WTC11 (cell line): ENCODE measurements at regions not wholly inside any gene's neighbourhood (a gene's known extent, or its start where the extent isn't known, plus 50 kb on each side); places are given as distances from the start of the nearest gene placed in this dataset.
"Not testable (repeated sequence)": the region's sequence is repeated elsewhere in the genome, so short reads cannot be mapped to it uniquely, and the experiment has no call there.

ENCODE experiments used
- ATAC-seq: fragments of 200-7000 bp; cut with Tn5 transposase; 2 replicates; pipeline ENCODE4 v1.10.0; 2021; ENCODE audit warnings: mild to moderate bottlenecking, moderate library complexity
- CTCF ChIA-PET: fragments of 300-600 bp; sonication (Branson Sonifier 250); formaldehyde crosslinking; loops from one replicate; lab custom pipeline; 2021; ENCODE audit warnings: antibody characterized with exemption; lab: Charles Lee
- POLR2A ChIA-PET: fragments of 350-600 bp; sonication (Branson Sonifier 250); formaldehyde crosslinking; loops from one replicate; lab custom pipeline; 2021; ENCODE audit warnings: antibody characterized with exemption; lab: Charles Lee
- DNase-seq: peaks from one replicate; pipeline ENCODE4 v3.0.0; 2021; ENCODE audit warnings: low spot score
- H3K27ac Mint-ChIP-seq: 2 replicates; pipeline ENCODE4 v1.8.0; 2021; ENCODE audit warnings: mixed read lengths
- H3K27me3 Mint-ChIP-seq: 2 replicates; pipeline ENCODE4 v1.8.0; 2021; ENCODE audit warnings: low read depth, mild to moderate bottlenecking, moderate library complexity, mixed read lengths
- H3K36me3 Mint-ChIP-seq: 2 replicates; pipeline ENCODE4 v1.8.0; 2021; ENCODE audit warnings: mixed read lengths
- H3K4me1 Mint-ChIP-seq: 2 replicates; pipeline ENCODE4 v1.8.0; 2022; ENCODE audit warnings: mixed read lengths
- H3K4me3 Mint-ChIP-seq: 2 replicates; pipeline ENCODE4 v1.8.0; 2021; ENCODE audit warnings: mild to moderate bottlenecking, moderate library complexity, mixed read lengths
- H3K9me3 Mint-ChIP-seq: 2 replicates; pipeline ENCODE4 v1.8.0; 2021; ENCODE audit warnings: mixed read lengths
- ATF1 ChIP-seq: sonication (generic); formaldehyde crosslinking; IDR thresholded peaks from 2 replicates; pipeline ENCODE4 v1.8.1; 2023; ENCODE audit warnings: mild to moderate bottlenecking, moderate library complexity, missing genetic modification reagents
- CBFB ChIP-seq: sonication (generic); formaldehyde crosslinking; IDR thresholded peaks from 2 replicates; pipeline ENCODE4 v1.8.1; 2022; ENCODE audit warnings: mild to moderate bottlenecking, low read depth, missing genetic modification reagents
- CTCF ChIP-seq: fragments of 200-600 bp; IDR thresholded peaks from 2 replicates; pipeline ENCODE4 v1.8.0; 2022; ENCODE audit warnings: antibody characterized with exemption
- ERG ChIP-seq: fragments of 250-450 bp; sonication (Bioruptor Pico); IDR thresholded peaks from 2 replicates; pipeline ENCODE4 v1.8.0; 2021; ENCODE audit warnings: mild to moderate bottlenecking
- ETV6 ChIP-seq: sonication (generic); formaldehyde crosslinking; IDR thresholded peaks from 2 replicates; pipeline ENCODE4 v1.8.1; 2022; ENCODE audit warnings: mild to moderate bottlenecking, missing genetic modification reagents
- IRF1 ChIP-seq: sonication (generic); formaldehyde crosslinking; IDR thresholded peaks from 2 replicates; pipeline ENCODE4 v1.8.0; 2023; ENCODE audit warnings: missing genetic modification reagents
- JUN ChIP-seq: sonication (generic); formaldehyde crosslinking; IDR thresholded peaks from 2 replicates; pipeline ENCODE4 v1.8.0; 2023; ENCODE audit warnings: mild to moderate bottlenecking, missing genetic modification reagents
- MLX ChIP-seq: sonication (generic); formaldehyde crosslinking; IDR thresholded peaks from 2 replicates; pipeline ENCODE4 v1.8.1; 2023; ENCODE audit warnings: mild to moderate bottlenecking, missing genetic modification reagents, moderate library complexity
- MXD4 ChIP-seq: fragments of 250-450 bp; sonication (Bioruptor Pico); IDR thresholded peaks from 2 replicates; pipeline ENCODE4 v1.8.0; 2021; ENCODE audit warnings: mild to moderate bottlenecking, moderate library complexity, borderline replicate concordance
- NFE2L1 ChIP-seq: sonication (generic); formaldehyde crosslinking; IDR thresholded peaks from 2 replicates; pipeline ENCODE4 v1.8.1; 2023; ENCODE audit warnings: missing genetic modification reagents
- PRDM15 ChIP-seq: sonication (generic); formaldehyde crosslinking; IDR thresholded peaks from 2 replicates; pipeline ENCODE4 v1.8.0; 2022; ENCODE audit warnings: missing genetic modification reagents
- RORB ChIP-seq: fragments of 250-450 bp; sonication (Bioruptor Pico); IDR thresholded peaks from 2 replicates; pipeline ENCODE4 v1.9.0; 2021; ENCODE audit warnings: mild to moderate bottlenecking
- SMAD4 ChIP-seq: sonication (generic); formaldehyde crosslinking; IDR thresholded peaks from 2 replicates; pipeline ENCODE4 v1.8.0; 2022; ENCODE audit warnings: mild to moderate bottlenecking, missing genetic modification reagents
- TP53 ChIP-seq: sonication (generic); formaldehyde crosslinking; IDR thresholded peaks from 2 replicates; pipeline ENCODE4 v1.8.1; 2023; ENCODE audit warnings: mild to moderate bottlenecking, missing genetic modification reagents
- ZNF121 ChIP-seq: sonication (generic); formaldehyde crosslinking; IDR thresholded peaks from 2 replicates; pipeline ENCODE4 v1.8.0; 2023; ENCODE audit warnings: missing genetic modification reagents
- ZNF219 ChIP-seq: sonication (generic); formaldehyde crosslinking; IDR thresholded peaks from 2 replicates; pipeline ENCODE4 v1.8.0; 2023; ENCODE audit warnings: missing genetic modification reagents, mild to moderate bottlenecking, borderline replicate concordance
- ZNF425 ChIP-seq: fragments of 250-450 bp; sonication (Bioruptor Pico); conservative IDR thresholded peaks from 2 replicates; pipeline ENCODE4 v1.9.0; 2021; ENCODE audit warnings: mild to moderate bottlenecking
- TF ChIP-seq, protein P1 (sequence below): sonication (generic); formaldehyde crosslinking; IDR thresholded peaks from 2 replicates; pipeline ENCODE4 v1.8.1; 2023; ENCODE audit warnings: mild to moderate bottlenecking, moderate library complexity, missing genetic modification reagents

GRCh38 chr10:29771376-29771775, 136.6 kb upstream of the SVIL start (continued):
- TF ChIP-seq ZNF425 (CRISPR knock-in tag) (no peak), TP53 (no peak), ZNF121 (CRISPR knock-in tag) (no peak)

- DNase-seq, H3K36me3 Mint-ChIP-seq, H3K27me3 Mint-ChIP-seq, ATAC-seq, H3K4me3 Mint-ChIP-seq, POLR2A ChIA-PET, CTCF ChIA-PET, H3K27ac Mint-ChIP-seq: not testable (repeated sequence)
- Mint-ChIP-seq H3K9me3 (peaks cover 14% of the 10 kb centered on the region), H3K4me1 (peaks cover 13% of the 10 kb centered on the region)
Measured at GRCh38 chr10:29769277-29769676, 134.5 kb upstream of the SVIL start.

- ATAC-seq (no peak), DNase-seq (no peak)
- TF ChIP-seq CTCF = no peak
- ChIA-PET POLR2A (no interaction called here), CTCF (no interaction called here)
- H3K27me3 Mint-ChIP-seq = peaks cover 3% of the 10 kb centered on the region; the same call in 1 of the 2 replicates
- no peak overlapping the region for H3K4me3 Mint-ChIP-seq
- peaks cover 14% of the 10 kb centered on the region for H3K9me3 Mint-ChIP-seq
- H3K27ac Mint-ChIP-seq = no peak overlapping the region
- H3K36me3 Mint-ChIP-seq = peaks cover 6% of the 10 kb centered on the region
- H3K4me1 Mint-ChIP-seq = peaks cover 13% of the 10 kb centered on the region
Measured at GRCh38 chr10:29767968-29768367, 133.2 kb upstream of the SVIL start.

DNA sequence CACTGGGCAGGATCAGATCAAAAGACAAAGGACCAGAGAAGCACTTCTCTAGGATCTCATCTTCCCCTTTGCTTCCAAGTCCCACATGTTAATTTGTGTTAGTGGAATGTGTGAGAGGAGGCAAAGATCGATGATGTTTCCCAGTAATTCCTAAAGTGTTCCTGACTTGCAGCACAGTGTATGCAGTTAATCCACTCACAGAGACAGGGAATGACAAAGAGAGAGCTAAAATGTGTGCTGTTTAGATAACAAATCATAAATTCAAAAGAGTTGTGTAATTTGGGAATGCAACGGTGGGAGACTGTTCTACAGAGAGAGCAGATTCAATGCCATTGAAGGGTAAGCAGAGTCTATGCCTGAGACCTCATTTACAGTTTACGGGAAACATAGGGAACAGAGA, 132.0 kb upstream of the SVIL start:
- peaks cover 13% of the 10 kb centered on the region for H3K4me1 Mint-ChIP-seq
- no peak for TF ChIP-seq ERG (CRISPR knock-in tag)
- TF ChIP-seq ZNF219 (CRISPR knock-in tag) = no peak
- no peak for TF ChIP-seq PRDM15 (CRISPR knock-in tag)
- TF ChIP-seq MXD4 (CRISPR knock-in tag) = no peak
- TF ChIP-seq NFE2L1 = no peak
- TF ChIP-seq SMAD4 (CRISPR knock-in tag) = no peak
- no peak for TF ChIP-seq MLX (CRISPR knock-in tag)
- TF ChIP-seq RORB = no peak
- no peak for TF ChIP-seq ATF1 (CRISPR knock-in tag)
- TF ChIP-seq IRF1 (CRISPR knock-in tag) = no peak
- no peak for TF ChIP-seq JUN (CRISPR knock-in tag)
- no peak for TF ChIP-seq ETV6 (CRISPR knock-in tag)
- no peak for TF ChIP-seq CBFB
- TF ChIP-seq, protein P1, sequence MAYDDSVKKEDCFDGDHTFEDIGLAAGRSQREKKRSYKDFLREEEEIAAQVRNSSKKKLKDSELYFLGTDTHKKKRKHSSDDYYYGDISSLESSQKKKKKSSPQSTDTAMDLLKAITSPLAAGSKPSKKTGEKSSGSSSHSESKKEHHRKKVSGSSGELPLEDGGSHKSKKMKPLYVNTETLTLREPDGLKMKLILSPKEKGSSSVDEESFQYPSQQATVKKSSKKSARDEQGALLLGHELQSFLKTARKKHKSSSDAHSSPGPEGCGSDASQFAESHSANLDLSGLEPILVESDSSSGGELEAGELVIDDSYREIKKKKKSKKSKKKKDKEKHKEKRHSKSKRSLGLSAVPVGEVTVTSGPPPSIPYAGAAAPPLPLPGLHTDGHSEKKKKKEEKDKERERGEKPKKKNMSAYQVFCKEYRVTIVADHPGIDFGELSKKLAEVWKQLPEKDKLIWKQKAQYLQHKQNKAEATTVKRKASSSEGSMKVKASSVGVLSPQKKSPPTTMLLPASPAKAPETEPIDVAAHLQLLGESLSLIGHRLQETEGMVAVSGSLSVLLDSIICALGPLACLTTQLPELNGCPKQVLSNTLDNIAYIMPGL = no peak
- no peak overlapping the region for H3K27ac Mint-ChIP-seq
- ChIA-PET POLR2A (no interaction called here), CTCF (no interaction called here)
- H3K27me3 Mint-ChIP-seq = no peaks in the 10 kb centered on the region
- DNase-seq (no peak), ATAC-seq (no peak)
- H3K9me3 Mint-ChIP-seq = peaks cover 4% of the 10 kb centered on the region; the same call in 1 of the 2 replicates
- no peak overlapping the region for H3K4me3 Mint-ChIP-seq
- H3K36me3 Mint-ChIP-seq = no peaks in the 10 kb centered on the region
